ENCODE measurements at regions not wholly inside any gene's neighbourhood (a gene's known extent, or its start where the extent isn't known, plus 50 kb on each side); places are given as distances from the start of the nearest gene placed in this dataset.
"Not testable (repeated sequence)": the region's sequence is repeated elsewhere in the genome, so short reads cannot be mapped to it uniquely, and the experiment has no call there.

DNA sequence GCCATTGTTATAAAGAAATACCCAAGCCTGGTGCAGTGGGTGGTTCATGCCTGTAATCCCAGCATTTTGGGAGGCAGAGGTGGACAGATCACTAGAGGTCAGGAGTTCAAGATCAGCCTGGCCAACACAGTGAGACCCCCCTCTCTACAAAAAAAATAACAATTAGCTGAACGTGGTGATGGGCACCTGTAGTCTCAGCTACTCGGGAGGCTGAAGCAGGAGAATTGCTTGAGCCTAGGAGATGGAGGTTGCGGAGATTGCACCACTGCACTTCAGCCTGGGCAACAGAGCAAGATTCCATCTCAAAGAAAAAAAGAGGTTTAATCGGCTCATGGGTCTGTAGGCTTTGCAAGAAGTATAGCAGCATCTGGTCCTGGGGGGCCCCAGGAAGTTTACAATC is 284.0 kb downstream of the RASEF start:
- WGBS, 2 experiments (ENCODE audit: insufficient coverage in 2 of 2) = 83 to 92% methylated on average over 4 of the region's 4 CpGs
- H3K27ac ChIP-seq (ENCODE audit: low read depth, low read length, severe bottlenecking); H3K36me3 ChIP-seq (ENCODE audit: control insufficient read depth, insufficient read depth, low read length); H3K4me3 ChIP-seq (ENCODE audit: extremely low read depth, insufficient read depth, low read length, poor library complexity, severe bottlenecking); H3K4me1 ChIP-seq (ENCODE audit: control insufficient read depth, insufficient read depth, low read length, poor library complexity, severe bottlenecking); H3K9me3 ChIP-seq (ENCODE audit: control insufficient read depth, low read length): not testable (repeated sequence)

DNA sequence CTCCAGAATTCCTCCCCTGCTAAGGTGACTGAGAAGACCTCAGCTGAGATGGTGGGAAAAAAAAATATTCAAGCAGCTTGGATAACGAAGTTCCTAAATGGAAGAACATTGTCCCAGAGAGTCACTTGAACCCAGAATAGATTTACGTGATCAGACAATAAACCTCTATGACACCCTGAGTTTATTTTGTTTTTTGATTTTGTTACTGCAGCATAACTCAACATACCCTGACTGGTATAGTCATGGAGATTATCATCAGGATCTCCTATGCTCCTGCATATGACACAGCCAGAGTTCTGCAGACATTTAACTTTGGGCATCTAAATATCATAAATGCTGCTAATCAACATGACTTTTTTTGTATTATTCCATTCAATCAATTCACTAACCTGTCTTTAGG is 282.9 kb downstream of the RASEF start:
- H3K9me3 ChIP-seq (ENCODE audit: control insufficient read depth, low read length) = no peaks in the 10 kb centered on the region
- no peaks in the 10 kb centered on the region for H3K36me3 ChIP-seq (ENCODE audit: control insufficient read depth, insufficient read depth, low read length)
- no peak overlapping the region for H3K27ac ChIP-seq (ENCODE audit: low read depth, low read length, severe bottlenecking)
- no peak overlapping the region for H3K4me3 ChIP-seq (ENCODE audit: extremely low read depth, insufficient read depth, low read length, poor library complexity, severe bottlenecking)
- no peaks in the 10 kb centered on the region for H3K4me1 ChIP-seq (ENCODE audit: control insufficient read depth, insufficient read depth, low read length, poor library complexity, severe bottlenecking)
- WGBS, 2 experiments (ENCODE audit: insufficient coverage in 2 of 2) = 60% methylated on average over 1 of the region's 2 CpGs; no CpG with 5 or more reads in 1 of the 2 experiments

DNA sequence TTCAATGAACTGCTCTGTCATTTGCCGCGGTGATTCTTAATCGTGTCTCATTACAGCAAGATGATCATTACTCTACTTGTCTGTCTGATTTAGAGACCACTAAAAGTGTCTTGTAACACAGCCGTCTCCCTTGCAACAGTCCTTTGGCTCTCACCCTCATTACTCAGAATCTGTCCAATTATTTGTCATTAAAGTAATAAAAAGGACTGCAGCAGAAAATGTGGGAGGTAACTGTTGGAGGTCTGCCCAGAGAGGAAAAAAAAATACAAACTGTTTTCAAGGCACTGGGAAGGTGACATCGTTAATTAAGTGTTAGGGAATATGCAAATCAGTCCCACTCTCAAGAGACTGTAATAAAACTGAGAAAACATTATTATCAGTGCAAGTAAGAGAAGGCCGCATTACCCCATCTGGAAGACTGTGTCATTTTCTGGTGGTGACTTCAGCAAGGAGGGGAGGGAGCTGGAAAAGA is 281.0 kb downstream of the RASEF start:
- H3K4me1 ChIP-seq (ENCODE audit: control insufficient read depth, insufficient read depth, low read length, poor library complexity, severe bottlenecking) = no peaks in the 10 kb centered on the region
- no peaks in the 10 kb centered on the region for H3K36me3 ChIP-seq (ENCODE audit: control insufficient read depth, insufficient read depth, low read length)
- 60 to 100% methylated on average over 1 to 3 of the region's 6 CpGs for WGBS, 2 experiments (ENCODE audit: insufficient coverage in 2 of 2)
- H3K27ac ChIP-seq (ENCODE audit: low read depth, low read length, severe bottlenecking) = no peak overlapping the region
- no peaks in the 10 kb centered on the region for H3K9me3 ChIP-seq (ENCODE audit: control insufficient read depth, low read length)
- H3K4me3 ChIP-seq (ENCODE audit: extremely low read depth, insufficient read depth, low read length, poor library complexity, severe bottlenecking) = no peak overlapping the region

DNA sequence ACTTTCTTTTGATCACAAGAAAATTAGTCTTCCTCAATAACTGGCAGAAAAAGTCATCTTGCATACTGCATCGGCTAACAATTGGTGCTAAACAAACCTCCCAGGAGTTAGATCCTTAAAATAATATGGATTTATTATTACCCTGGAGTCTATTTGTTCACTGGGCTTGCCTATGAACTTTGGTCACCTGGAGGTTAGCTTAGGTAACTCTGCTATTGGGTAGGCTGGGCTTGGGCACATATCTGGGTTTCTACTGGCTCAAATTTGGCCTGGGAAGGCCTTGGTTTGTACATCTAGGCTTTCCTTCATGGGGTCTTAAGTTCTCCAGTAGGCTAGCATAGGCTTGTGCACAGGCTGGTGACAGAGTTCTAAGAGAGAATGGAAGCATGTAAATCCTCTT is 279.9 kb downstream of the RASEF start:
- H3K4me1 ChIP-seq (ENCODE audit: control insufficient read depth, insufficient read depth, low read length, poor library complexity, severe bottlenecking) = no peaks in the 10 kb centered on the region
- H3K36me3 ChIP-seq (ENCODE audit: control insufficient read depth, insufficient read depth, low read length) = no peaks in the 10 kb centered on the region
- no CpG with 5 or more reads among the region's 1 CpG for WGBS, 2 experiments (ENCODE audit: insufficient coverage in 2 of 2)
- no peak overlapping the region for H3K27ac ChIP-seq (ENCODE audit: low read depth, low read length, severe bottlenecking)
- no peaks in the 10 kb centered on the region for H3K9me3 ChIP-seq (ENCODE audit: control insufficient read depth, low read length)
- no peak overlapping the region for H3K4me3 ChIP-seq (ENCODE audit: extremely low read depth, insufficient read depth, low read length, poor library complexity, severe bottlenecking)

DNA sequence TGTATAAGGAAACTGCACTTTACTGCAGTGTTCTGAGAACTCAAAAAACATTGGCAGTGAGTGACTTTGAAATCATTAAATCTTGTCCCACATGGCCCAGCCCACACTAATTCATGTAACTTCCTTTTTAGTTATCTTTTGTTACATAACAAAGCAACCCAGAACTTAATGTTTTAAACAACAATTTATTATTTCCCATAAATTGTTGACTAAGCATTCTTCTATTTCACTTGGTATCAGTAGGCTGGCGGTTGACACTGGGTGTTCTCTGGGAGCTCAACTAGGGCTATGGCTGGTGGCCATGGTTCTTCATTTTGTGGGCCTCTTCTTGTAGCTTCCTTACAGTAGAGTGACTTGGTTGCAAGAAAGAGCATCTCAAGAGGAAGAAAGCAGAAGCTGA is 278.4 kb downstream of the RASEF start:
- H3K9me3 ChIP-seq (ENCODE audit: control insufficient read depth, low read length) = no peaks in the 10 kb centered on the region
- no peak overlapping the region for H3K27ac ChIP-seq (ENCODE audit: low read depth, low read length, severe bottlenecking)
- no peaks in the 10 kb centered on the region for H3K36me3 ChIP-seq (ENCODE audit: control insufficient read depth, insufficient read depth, low read length)
- no peak overlapping the region for H3K4me3 ChIP-seq (ENCODE audit: extremely low read depth, insufficient read depth, low read length, poor library complexity, severe bottlenecking)
- no peaks in the 10 kb centered on the region for H3K4me1 ChIP-seq (ENCODE audit: control insufficient read depth, insufficient read depth, low read length, poor library complexity, severe bottlenecking)
- 83% methylated on average over 1 of the region's 1 CpG; no CpG with 5 or more reads in 1 of the 2 experiments for WGBS, 2 experiments (ENCODE audit: insufficient coverage in 2 of 2)

DNA sequence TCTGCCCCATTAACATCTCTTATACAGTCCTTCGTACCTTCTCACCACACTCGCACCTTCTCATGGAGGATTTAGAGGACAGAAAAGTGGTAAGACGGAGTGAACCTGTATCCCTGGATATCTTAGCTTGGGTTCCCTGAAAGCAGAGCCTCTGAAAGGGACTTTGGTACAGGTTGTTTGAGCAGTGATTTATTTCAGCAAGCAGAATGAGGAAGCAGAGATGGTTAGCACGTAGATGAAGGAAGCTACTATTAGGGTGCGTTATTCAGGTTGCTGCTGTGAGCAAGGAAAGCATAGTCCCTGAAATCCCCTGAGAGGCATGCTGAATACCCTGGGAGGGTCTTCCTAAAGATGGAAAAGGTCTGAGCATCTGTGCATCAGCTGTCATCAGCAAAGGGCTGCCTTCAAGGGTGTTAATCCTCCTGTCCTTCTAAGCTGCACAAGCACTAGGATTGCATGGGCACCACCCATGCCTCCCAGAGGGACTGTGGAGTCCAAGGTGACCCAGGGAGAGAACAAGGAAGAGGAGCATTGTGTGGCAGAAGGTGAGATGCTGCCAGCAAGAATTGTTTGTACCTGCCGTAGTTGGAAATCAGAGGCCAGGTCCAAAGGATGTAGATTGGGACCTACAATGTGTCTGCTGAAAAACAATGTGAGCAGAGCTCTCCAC is 273.7 kb downstream of the RASEF start:
- Histone ChIP-seq H3K36me3 (ENCODE audit: control insufficient read depth, insufficient read depth, low read length) (no peaks in the 10 kb centered on the region), H3K9me3 (ENCODE audit: control insufficient read depth, low read length) (no peaks in the 10 kb centered on the region), H3K4me3 (ENCODE audit: extremely low read depth, insufficient read depth, low read length, poor library complexity, severe bottlenecking) (no peak overlapping the region), H3K27ac (ENCODE audit: low read depth, low read length, severe bottlenecking) (no peak overlapping the region), H3K4me1 (ENCODE audit: control insufficient read depth, insufficient read depth, low read length, poor library complexity, severe bottlenecking) (no peaks in the 10 kb centered on the region)
- WGBS, 2 experiments (ENCODE audit: insufficient coverage in 2 of 2) = 83 to 95% methylated on average over 3 to 4 of the region's 6 CpGs

DNA sequence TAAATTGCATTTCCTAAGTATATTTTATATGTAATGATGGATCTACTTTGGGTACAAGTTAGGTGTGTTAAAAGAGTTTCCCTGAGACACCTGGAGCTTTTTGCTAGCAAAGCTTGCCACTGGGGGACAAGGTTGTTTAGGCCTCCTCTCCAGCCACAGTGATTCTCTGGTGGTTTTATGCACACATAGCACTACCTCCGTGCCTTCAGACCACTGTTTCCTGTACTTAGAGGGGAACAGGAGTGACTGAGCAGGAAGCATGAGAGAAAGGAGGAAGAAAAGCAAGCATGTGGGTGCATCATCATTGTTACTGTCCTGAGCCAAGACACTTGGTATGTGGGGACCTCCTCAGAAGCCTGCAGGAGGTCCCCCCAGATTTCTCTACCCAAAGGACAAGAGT is 272.1 kb downstream of the RASEF start:
- WGBS, 2 experiments (ENCODE audit: insufficient coverage in 2 of 2) = 67% methylated on average over 1 of the region's 1 CpG; no CpG with 5 or more reads in 1 of the 2 experiments
- H3K4me1 ChIP-seq (ENCODE audit: control insufficient read depth, insufficient read depth, low read length, poor library complexity, severe bottlenecking) = no peaks in the 10 kb centered on the region
- no peaks in the 10 kb centered on the region for H3K9me3 ChIP-seq (ENCODE audit: control insufficient read depth, low read length)
- H3K27ac ChIP-seq (ENCODE audit: low read depth, low read length, severe bottlenecking) = no peak overlapping the region
- no peak overlapping the region for H3K4me3 ChIP-seq (ENCODE audit: extremely low read depth, insufficient read depth, low read length, poor library complexity, severe bottlenecking)
- H3K36me3 ChIP-seq (ENCODE audit: control insufficient read depth, insufficient read depth, low read length) = no peaks in the 10 kb centered on the region

DNA sequence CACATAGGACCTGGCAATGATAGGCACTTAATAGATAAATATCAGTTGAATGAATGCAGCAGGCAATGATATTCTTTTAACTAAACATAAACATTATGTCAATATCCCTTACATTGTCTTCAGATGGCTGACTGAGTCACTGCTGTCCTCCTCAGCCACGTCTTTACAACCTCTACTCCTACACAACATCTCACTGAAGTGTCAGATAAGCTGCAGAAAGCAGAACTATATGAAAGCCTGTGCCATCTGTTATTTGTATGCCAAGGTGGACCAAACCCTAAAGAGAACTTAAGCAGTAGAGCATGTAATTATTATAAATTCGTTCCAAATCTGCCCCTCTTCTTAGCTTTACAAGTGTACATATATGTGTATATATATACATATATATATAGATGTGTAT is 271.2 kb downstream of the RASEF start:
- no peaks in the 10 kb centered on the region for H3K9me3 ChIP-seq (ENCODE audit: control insufficient read depth, low read length)
- no CpG with 5 or more reads among the region's 2 CpGs for WGBS, 2 experiments (ENCODE audit: insufficient coverage in 2 of 2)
- H3K4me3 ChIP-seq (ENCODE audit: extremely low read depth, insufficient read depth, low read length, poor library complexity, severe bottlenecking) = no peak overlapping the region
- H3K27ac ChIP-seq (ENCODE audit: low read depth, low read length, severe bottlenecking) = no peak overlapping the region
- H3K36me3 ChIP-seq (ENCODE audit: control insufficient read depth, insufficient read depth, low read length) = no peaks in the 10 kb centered on the region
- H3K4me1 ChIP-seq (ENCODE audit: control insufficient read depth, insufficient read depth, low read length, poor library complexity, severe bottlenecking) = no peaks in the 10 kb centered on the region

DNA sequence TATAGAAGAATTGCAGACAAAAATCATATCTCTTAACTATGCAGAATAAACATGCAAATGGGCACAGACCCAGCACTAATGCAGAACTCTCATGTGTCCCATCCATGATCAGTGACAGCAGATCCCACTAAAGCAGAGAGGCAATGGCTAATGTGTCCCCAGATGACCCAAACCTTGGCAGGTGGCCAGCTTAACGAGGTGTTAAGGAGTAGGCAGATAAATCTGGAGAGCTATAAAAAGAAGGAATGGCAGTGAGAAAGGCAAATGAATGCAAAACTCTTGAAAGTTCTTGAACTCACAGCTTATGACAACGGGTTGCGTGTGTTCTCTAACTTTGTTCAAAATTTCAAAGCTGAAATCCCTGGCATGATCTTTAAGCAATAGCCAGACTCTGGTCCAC is 265.4 kb downstream of the RASEF start:
- 79 to 91% methylated on average over 3 of the region's 3 CpGs for WGBS, 2 experiments (ENCODE audit: insufficient coverage in 2 of 2)
- no peak overlapping the region for H3K27ac ChIP-seq (ENCODE audit: low read depth, low read length, severe bottlenecking)
- no peak overlapping the region for H3K4me3 ChIP-seq (ENCODE audit: extremely low read depth, insufficient read depth, low read length, poor library complexity, severe bottlenecking)
- H3K4me1 ChIP-seq (ENCODE audit: control insufficient read depth, insufficient read depth, low read length, poor library complexity, severe bottlenecking) = no peaks in the 10 kb centered on the region
- H3K9me3 ChIP-seq (ENCODE audit: control insufficient read depth, low read length) = no peaks in the 10 kb centered on the region
- no peaks in the 10 kb centered on the region for H3K36me3 ChIP-seq (ENCODE audit: control insufficient read depth, insufficient read depth, low read length)

DNA sequence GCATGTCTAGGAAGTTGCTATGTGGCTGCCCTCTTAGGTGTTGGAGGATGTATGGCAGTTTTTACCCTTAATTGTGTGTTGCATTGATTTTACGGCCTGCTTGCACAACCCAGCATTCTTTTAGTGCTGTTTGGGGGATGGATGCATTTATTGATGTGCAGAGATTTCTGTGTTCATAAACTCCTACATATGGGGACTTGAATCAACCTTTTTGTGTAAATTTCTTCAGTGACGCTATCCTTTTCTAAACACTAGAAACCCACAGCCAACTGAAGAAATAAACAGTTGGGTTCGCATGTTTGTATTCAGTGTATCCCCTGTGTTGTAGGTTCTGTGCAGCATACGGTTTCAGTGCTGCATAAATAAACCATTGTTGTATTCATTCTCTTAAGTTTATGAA is 263.7 kb downstream of the RASEF start:
- H3K4me1 ChIP-seq (ENCODE audit: control insufficient read depth, insufficient read depth, low read length, poor library complexity, severe bottlenecking) = no peaks in the 10 kb centered on the region
- no peaks in the 10 kb centered on the region for H3K36me3 ChIP-seq (ENCODE audit: control insufficient read depth, insufficient read depth, low read length)
- H3K4me3 ChIP-seq (ENCODE audit: extremely low read depth, insufficient read depth, low read length, poor library complexity, severe bottlenecking) = no peak overlapping the region
- WGBS, 2 experiments (ENCODE audit: insufficient coverage in 2 of 2) = no CpG with 5 or more reads among the region's 4 CpGs
- H3K9me3 ChIP-seq (ENCODE audit: control insufficient read depth, low read length) = no peaks in the 10 kb centered on the region
- H3K27ac ChIP-seq (ENCODE audit: low read depth, low read length, severe bottlenecking) = no peak overlapping the region

DNA sequence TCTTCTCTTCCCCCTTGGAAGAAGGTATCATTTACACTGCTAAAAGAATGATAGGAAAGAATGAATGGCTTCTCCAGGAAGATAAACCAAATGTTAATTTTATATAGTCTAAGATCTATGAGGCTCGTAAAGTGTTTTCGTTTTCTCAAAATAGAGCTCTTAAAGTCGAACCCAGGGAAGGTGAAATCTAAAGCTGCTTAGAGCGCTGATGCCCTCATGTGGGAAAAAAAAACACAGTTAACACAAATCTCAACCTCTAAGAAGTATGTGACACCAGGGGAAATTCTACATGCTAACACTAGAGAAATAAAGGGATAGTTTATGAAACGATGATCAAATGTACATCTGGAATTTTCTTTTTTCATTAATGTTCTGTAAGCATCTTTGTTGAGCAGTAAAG is 257.9 kb downstream of the RASEF start:
- peaks cover 4% of the 10 kb centered on the region for H3K4me1 ChIP-seq (ENCODE audit: control insufficient read depth, insufficient read depth, low read length, poor library complexity, severe bottlenecking)
- no peaks in the 10 kb centered on the region for H3K36me3 ChIP-seq (ENCODE audit: control insufficient read depth, insufficient read depth, low read length)
- no peaks in the 10 kb centered on the region for H3K9me3 ChIP-seq (ENCODE audit: control insufficient read depth, low read length)
- H3K4me3 ChIP-seq (ENCODE audit: extremely low read depth, insufficient read depth, low read length, poor library complexity, severe bottlenecking) = no peak overlapping the region
- H3K27ac ChIP-seq (ENCODE audit: low read depth, low read length, severe bottlenecking) = no peak overlapping the region
- 67% methylated on average over 3 of the region's 5 CpGs; no CpG with 5 or more reads in 1 of the 2 experiments for WGBS, 2 experiments (ENCODE audit: insufficient coverage in 2 of 2)

All from mesodermal cell (in vitro differentiated cells).